GM21825 (cell line): ENCODE measurements at regions not wholly inside any gene's neighbourhood (a gene's known extent, or its start where the extent isn't known, plus 50 kb on each side); places are given as distances from the start of the nearest gene placed in this dataset.

Experiments
- ATAC-seq: cut with Tn5 transposase; IDR thresholded peaks from one replicate; pipeline ENCODE4 v1.9.1; 2021; ENCODE audit warnings: mild to moderate bottlenecking, moderate library complexity; ENCODE audit not compliant: unreplicated experiment

GRCh38 chr3:150220799-150221198 lies 187.3 kb upstream of the TSC22D2 start:
- ATAC-seq = no peak

GRCh38 chr3:150220041-150220440 lies 188.1 kb upstream of the TSC22D2 start:
- ATAC-seq = no peak

DNA sequence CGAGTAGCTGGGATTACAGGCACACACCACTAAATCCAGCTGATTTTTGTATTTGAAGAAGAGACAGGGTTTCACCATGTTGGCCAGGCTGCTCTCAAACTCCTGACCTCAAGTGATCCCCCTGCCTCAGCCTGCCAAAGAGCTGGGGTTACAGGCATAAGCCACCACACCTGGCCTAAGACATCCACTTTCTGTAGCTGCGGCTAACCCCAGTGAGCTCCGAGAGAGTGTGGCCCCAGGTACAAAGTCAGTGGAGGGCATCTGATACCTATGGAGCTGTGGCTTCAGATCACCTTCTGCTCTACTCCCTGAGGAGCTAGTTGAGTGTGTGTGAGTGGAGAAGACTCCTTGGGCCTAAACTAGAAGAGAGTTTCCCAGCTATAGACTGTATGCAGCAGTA lies 189.3 kb upstream of the TSC22D2 start:
- no peak for ATAC-seq

- no peak for ATAC-seq
Measured at GRCh38 chr3:150218236-150218635, 189.9 kb upstream of the TSC22D2 start.

DNA sequence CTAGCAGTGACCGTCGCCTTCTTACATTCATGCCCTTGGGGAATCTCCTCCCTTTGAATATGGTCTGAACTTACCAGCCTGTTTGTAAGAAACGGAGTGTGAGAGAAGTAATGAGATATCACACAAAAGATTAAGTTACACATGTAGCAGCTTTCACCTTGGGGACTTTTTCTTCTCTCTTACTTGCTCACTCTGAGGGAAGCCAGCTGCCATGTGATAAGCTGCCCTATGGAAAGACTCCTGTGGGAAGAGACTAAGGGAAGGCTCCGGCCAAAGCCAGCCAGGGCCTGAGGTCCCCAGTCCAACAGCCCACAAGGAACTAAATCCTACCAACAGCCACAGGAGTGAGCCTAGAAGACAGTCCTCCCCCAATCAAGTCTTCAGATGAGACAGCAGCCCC lies 190.4 kb upstream of the TSC22D2 start:
- no peak for ATAC-seq

DNA sequence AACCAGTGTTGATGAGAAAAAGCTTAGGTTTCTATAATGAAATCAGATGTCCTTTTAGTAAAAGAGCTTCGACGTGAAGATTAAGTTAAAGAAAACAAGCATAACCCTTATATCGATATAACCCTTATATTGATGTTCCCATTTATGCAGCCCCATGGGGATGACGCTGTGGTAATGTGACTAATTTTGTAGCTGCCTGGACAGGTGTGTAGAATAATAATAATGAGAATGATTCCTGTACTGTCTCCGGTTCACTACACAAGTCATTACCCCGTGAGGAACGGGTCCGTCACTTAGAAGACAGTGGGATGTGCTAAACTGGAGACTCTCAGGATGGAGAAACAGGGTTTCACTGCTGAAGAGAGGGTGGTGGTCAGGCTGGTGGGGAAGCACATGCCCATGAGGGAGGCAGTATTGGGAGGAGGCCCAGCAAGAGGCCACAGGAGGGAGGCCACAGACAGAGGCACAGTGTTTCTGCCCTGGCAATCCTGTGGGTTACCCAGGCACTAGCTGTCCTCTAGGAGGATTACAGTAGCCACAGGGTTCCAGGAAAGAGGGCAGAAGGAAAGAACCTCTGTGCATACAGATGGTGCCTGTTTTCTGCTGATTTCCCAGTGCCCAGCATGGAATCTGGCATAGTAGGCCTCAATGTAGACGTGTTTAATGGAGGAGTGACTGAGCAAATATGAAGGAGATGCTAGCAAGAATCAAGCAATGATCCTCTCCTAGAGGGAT lies 191.1 kb upstream of the TSC22D2 start:
- no peak for ATAC-seq

- no peak for ATAC-seq
Measured at GRCh38 chr3:150216041-150216811, 191.9 kb upstream of the TSC22D2 start.

- no peak for ATAC-seq
Measured at GRCh38 chr3:150215616-150216015, 192.5 kb upstream of the TSC22D2 start.

- no peak for ATAC-seq
Measured at GRCh38 chr3:150213577-150213976, 194.5 kb upstream of the TSC22D2 start.

DNA sequence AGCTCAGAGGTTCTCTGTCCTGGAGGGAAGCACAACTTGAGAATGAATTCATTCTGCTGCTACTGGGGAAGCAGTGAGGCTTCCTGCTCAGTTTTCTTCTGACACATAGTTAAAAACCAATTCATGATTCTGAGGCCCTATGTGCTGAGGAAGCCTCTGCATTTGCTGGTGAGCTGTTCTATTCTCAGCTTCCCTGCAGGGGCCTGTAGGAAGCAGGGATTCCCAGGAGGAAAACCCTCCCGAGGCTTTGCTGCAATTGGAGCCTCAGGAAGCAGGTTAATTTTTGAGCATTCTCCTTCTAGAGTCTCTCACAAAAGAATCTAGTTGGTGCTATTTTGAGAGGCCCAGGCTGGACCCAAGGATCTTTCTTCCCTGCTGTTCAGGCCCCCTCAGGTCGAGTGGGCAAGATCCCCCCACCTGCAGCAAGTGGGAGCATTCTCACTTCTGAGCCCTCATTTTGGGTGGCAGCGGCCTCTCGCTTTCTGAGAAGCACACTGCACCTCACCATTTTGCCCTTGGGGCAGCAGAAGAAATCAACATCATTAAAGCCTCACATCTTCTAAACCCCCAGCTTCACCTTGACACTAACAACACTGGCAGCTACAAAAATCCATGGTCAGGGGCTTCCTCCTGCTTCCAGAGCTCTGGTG lies 197.5 kb upstream of the TSC22D2 start:
- no peak for ATAC-seq

DNA sequence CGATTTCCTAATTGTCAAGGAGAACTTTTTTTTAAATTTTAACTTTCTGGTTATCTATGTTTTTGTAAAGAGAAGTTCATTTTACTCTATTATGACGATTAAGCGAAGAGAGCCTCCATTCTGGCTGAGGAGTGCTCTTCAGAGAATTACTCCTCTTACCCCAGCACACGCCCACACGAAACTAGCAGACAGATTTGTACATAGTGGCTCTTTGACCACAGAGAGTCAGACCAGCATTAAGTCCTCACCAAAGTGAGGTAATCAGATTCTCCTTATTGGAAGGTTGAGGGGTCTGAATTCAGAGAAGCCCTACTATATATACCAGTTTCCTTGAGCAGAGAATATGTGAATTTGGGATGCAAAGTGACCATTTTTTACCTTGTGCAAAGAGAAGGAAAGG lies 204.8 kb upstream of the TSC22D2 start:
- ATAC-seq = no peak

DNA sequence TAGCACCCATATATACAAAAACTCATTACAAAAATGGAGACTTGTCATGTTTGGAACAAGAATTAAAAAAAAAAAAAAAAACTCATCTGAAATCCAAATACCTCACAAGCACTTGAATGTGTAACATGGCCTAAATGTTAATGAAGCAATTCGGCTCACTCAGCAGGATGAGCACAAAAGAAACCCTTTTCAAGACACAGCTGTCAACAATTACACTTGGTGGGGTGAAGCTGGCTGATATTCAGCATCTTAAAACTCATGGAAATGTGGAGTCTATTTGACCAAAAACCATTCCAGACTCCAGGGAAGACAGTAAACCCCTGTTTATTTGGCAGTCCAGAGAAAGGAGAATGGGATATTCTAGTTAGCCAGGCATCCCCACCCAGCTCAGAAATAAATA lies 205.4 kb upstream of the TSC22D2 start:
- ATAC-seq = no peak

GRCh38 chr3:150194957-150195356 lies 213.1 kb upstream of the TSC22D2 start:
- no peak for ATAC-seq

DNA sequence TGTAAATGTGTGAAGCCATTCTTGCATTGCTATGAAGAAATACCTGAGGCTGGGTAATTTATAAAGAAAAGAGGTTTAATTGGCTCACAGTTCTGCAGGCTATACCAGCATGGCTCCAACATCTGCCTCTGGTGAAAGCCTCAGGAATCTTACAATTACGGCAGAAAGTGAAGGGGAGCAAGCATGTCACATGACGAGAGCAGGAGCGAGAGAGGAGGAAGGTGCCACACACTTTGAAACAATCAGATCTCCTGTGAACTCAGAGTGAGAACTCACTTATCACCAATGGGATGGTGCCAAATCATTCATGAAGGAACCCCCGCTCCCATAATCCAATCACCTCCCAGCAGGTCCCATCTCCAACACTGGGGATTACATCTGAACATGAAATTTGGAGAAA lies 213.6 kb upstream of the TSC22D2 start:
- ATAC-seq = no peak

DNA sequence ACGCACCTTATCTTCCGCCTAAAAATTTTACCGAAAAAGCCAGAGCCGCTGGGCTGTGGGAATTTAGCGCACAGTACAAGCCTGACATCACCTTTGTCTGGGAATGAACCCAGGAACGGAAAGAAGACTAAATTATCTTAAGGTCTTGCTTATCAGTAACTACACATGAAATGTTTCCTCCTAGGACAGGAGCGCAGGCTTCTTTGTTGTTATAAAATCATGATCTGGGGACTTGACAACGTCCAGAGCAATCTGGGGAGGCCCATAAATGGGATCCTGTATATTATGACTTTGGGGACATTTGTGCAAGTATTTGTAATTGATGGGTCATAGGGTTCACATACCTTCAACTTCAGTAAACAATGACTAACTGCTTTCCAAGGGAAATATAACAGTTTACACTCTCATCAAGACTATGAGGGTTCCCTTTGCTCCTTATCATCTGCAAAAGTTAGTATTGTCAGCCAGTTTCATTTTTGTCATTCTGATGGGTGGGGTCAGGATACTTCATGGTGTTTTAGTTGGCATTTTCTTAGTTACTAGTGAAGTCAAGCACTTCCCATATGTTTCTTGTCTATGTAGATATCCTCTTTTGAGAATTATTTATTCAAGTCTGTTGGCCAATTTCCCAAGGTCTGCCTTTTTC lies 213.9 kb upstream of the PFN2 start:
- ATAC-seq = no peak

DNA sequence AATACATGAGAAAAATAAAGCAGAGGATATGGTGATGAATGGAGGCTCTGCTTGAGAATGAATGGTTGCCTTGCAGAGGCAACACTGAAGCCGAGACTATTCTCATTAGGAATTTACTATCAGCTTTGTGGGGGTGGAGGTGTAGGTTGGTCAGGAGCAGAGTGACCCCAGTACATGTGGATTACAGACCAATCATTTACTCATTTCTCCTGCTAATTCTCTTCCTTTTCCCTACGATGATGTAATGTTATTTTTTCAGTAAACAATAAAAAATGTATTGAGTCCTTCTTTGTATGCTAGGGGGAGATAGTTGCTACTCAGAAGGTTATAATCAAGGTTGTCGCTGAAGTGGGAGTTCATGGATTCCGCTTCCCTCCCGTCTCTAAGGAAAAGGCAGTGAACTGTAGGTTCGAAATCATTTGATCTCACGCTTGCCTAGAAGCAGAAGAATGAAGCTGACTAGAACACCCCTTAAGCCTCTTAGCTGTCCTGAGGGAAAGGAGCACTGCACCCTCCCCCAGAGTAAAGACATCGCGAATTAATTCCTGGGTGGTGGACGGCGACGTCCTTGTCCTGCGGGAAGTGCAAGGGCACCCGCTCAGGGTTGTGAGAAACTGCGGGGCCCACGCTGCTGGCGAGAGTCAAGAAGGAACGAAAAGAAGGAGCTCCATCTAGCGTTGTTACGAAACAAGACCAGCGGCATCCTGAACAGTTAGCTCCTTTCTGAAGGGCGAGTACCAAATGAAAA lies 213.2 kb upstream of the PFN2 start:
- ATAC-seq = no peak

- no peak for ATAC-seq
Measured at GRCh38 chr3:150180334-150180733, 209.6 kb upstream of the PFN2 start.

DNA sequence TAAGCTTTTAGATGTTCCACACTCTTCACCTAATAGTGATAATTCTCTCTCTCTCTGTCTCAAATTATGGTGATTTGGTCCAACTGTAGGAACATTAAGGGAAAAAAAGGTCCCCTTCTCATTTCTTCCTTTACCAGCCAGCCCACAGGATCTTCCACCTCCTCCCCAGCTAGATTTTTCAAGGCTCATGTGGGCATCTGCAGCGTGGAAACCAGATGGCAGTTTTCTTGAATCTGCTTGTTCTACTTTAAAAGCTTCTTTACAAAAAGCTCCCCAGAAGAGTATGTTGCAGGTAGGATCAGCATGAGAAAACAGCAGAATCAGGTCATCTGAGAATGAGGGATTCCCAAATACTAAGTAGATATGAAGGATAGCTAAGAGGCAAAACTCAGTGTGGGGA lies 208.6 kb upstream of the PFN2 start:
- ATAC-seq = no peak

- no peak for ATAC-seq
Measured at GRCh38 chr3:150177673-150178381, 207.1 kb upstream of the PFN2 start.

DNA sequence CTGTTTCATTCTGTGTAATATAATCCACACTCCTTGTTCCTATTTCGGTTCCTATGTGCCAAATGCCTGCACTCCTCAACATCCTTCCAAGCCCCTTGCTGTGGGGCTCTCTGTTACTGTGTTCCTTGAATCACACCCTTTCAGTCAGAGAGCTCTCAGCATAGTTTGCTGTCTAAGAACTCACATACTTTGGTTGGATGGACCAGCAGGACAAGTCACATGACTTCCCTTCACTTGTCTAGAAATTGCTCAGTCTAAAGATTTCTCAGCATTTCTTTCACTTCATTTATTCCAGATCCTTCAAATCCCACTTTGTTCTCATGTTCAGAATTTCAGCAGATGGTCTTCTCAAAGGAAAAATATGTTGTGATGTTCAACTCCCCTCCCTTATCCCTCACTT lies 203.5 kb upstream of the PFN2 start:
- no peak for ATAC-seq
